Adipocyte (in vitro differentiated cells): ENCODE measurements at regions not wholly inside any gene's neighbourhood (a gene's known extent, or its start where the extent isn't known, plus 50 kb on each side); places are given as distances from the start of the nearest gene placed in this dataset.
"Not testable (repeated sequence)": the region's sequence is repeated elsewhere in the genome, so short reads cannot be mapped to it uniquely, and the experiment has no call there.

ENCODE experiments used
- DNase-seq: peaks from one replicate; pipeline ENCODE4 v3.0.0-alpha.2; 2015; ENCODE audit warnings: low read depth
- H3K27me3 ChIP-seq: replicated peaks from 2 replicates; pipeline ENCODE4 v1.7.0; 2013; ENCODE audit warnings: mild to moderate bottlenecking, low read length, moderate library complexity; ENCODE audit not compliant: control insufficient read depth, insufficient read depth
- H3K36me3 ChIP-seq: 2 replicates; pipeline ENCODE4 v1.7.0; 2013; ENCODE audit warnings: low read length, mild to moderate bottlenecking, moderate library complexity; ENCODE audit not compliant: control insufficient read depth, insufficient read depth, severe bottlenecking
- H3K4me1 ChIP-seq: 2 replicates; pipeline ENCODE4 v1.7.0; 2013; ENCODE audit warnings: mild to moderate bottlenecking, low read length, moderate library complexity; ENCODE audit not compliant: control insufficient read depth, insufficient read depth
- H3K4me3 ChIP-seq: 2 replicates; pipeline ENCODE4 v1.7.0; 2013; ENCODE audit warnings: mild to moderate bottlenecking, low read length, moderate library complexity
- H3K9ac ChIP-seq: 2 replicates; pipeline ENCODE4 v1.7.0; 2013; ENCODE audit warnings: mild to moderate bottlenecking, low read length, moderate library complexity
- H3K9me3 ChIP-seq: 2 replicates; pipeline ENCODE4 v1.7.0; 2013; ENCODE audit warnings: mild to moderate bottlenecking, low read length, moderate library complexity; ENCODE audit not compliant: control insufficient read depth

DNA sequence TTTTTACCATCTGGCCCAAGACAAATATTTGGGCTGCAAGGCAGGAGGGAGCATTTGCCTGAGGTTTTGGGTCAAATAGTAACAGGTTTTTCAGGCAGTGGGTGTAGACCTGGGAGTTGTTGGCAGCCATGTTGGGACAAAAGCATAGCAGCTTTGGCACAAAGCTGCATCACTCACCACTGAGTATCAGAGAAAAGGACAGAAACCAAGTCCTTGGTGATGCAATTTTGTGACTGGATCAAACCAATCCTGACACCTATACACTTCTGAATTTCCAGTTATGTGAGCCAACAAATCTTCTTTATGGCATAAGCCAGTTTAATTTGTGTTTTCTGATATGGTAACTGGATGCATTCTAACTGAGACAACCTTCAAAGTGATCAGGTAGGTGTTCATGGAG lies 144.8 kb upstream of the KRR1 start:
- Histone ChIP-seq H3K9ac (no peak overlapping the region), H3K36me3 (no peaks in the 10 kb centered on the region), H3K4me3 (no peak overlapping the region), H3K27me3 (no peaks in the 10 kb centered on the region), H3K9me3 (no peaks in the 10 kb centered on the region), H3K4me1 (peaks cover 13% of the 10 kb centered on the region)
- DNase-seq = no peak

DNA sequence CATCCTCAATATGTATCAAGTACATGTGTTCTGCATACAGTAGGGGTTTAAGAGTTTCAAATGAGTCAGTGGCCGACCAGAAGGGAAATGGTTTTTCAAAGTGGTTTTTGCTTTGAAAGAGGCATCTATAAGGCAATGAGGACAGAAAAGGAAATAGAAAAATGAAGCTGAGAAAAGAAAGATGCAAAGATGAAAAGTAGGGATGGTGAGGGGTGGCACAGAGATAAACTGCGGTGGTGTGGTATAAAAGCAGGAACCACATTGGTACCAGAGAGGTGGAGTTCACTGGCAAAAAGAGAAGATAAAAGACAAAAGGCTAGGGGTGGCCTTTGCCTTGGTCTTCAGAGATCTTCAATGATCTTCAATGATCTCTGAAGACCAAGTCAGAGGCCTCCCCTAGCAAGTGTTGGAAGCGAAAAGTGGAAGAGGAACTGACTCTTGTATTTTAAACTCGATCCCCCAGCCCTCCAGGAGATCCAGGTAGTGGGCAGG lies 144.0 kb upstream of the KRR1 start:
- Histone ChIP-seq H3K4me3 (no peak overlapping the region), H3K27me3 (no peaks in the 10 kb centered on the region), H3K4me1 (peaks cover 18% of the 10 kb centered on the region), H3K36me3 (no peaks in the 10 kb centered on the region), H3K9me3 (no peaks in the 10 kb centered on the region), H3K9ac (no peak overlapping the region)
- DNase-seq = no peak

GRCh38 chr12:75651342-75651695 lies 139.9 kb upstream of the KRR1 start:
- H3K9ac ChIP-seq = no peak overlapping the region
- H3K36me3 ChIP-seq = no peaks in the 10 kb centered on the region
- no peaks in the 10 kb centered on the region for H3K9me3 ChIP-seq
- no peaks in the 10 kb centered on the region for H3K27me3 ChIP-seq
- DNase-seq = no peak
- H3K4me1 ChIP-seq = peaks cover 12% of the 10 kb centered on the region
- H3K4me3 ChIP-seq = no peak overlapping the region

DNA sequence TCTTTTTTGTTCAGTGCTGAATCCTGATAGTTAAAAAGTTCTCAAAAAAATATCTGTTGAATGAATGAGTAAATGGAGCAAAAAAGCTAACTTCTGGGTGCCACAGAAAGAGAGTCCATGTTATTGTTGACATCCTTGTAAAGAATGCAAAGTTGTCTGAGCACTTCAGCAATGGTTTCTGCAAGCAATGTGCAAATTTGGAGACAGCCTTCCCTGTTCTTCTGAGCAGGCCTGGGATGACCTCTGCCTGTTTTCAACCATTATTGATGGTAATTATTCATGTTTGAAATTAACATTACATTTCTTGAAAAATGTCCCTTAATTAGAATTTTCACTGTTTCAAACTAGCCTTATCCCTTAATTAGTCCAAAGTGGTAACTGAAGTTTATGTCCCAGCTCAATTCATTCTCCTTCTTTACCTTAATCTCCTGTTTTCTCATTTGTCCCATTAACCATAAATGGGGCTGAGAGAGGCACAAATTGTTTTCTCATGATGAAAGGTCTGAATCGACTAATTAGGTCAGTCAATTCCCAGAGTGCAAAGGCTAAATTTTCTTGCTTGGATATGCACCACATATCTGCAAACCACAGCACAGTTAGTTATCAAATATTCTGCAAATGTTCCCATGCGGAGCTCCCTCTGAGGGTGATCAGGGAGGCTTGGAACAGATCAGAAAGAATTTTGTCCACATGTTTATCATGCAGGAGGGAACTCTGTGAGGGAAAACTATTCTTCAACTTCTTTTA lies 139.4 kb upstream of the KRR1 start:
- Histone ChIP-seq H3K4me1 (peaks cover 12% of the 10 kb centered on the region), H3K9ac (no peak overlapping the region), H3K4me3 (no peak overlapping the region), H3K9me3 (no peaks in the 10 kb centered on the region), H3K27me3 (no peaks in the 10 kb centered on the region), H3K36me3 (no peaks in the 10 kb centered on the region)
- DNase-seq = no peak

DNA sequence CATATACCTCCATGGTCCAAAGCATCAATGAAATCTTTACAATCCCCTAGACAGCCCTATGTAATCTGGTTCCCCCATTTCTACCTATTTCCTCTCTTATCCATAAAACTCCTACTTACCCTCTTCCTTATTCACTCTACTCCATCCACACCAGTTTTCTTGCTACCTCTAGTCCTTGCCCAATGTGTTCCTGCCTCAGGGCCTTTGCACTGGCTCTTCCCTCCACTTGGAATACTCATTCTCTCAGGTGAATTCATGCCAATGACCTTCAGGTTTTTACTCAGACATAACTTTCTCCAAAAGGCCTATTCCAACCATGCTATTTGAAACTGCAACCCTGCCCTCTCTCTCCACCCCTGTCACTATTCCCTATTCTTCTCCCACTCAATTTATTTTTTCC lies 138.7 kb upstream of the KRR1 start:
- H3K4me1 ChIP-seq = peaks cover 12% of the 10 kb centered on the region
- H3K27me3 ChIP-seq = no peaks in the 10 kb centered on the region
- no peak for DNase-seq
- no peaks in the 10 kb centered on the region for H3K36me3 ChIP-seq
- no peak overlapping the region for H3K9ac ChIP-seq
- no peaks in the 10 kb centered on the region for H3K9me3 ChIP-seq
- no peak overlapping the region for H3K4me3 ChIP-seq

GRCh38 chr12:75648856-75649255 lies 137.4 kb upstream of the KRR1 start:
- Histone ChIP-seq H3K4me1 (peaks cover 12% of the 10 kb centered on the region), H3K9me3 (no peaks in the 10 kb centered on the region), H3K4me3 (no peak overlapping the region), H3K9ac (no peak overlapping the region), H3K36me3 (no peaks in the 10 kb centered on the region), H3K27me3 (no peaks in the 10 kb centered on the region)
- no peak for DNase-seq

GRCh38 chr12:75646329-75647210 lies 135.2 kb upstream of the KRR1 start:
- DNase-seq = no peak
- H3K4me1 ChIP-seq = peaks cover 13% of the 10 kb centered on the region

DNA sequence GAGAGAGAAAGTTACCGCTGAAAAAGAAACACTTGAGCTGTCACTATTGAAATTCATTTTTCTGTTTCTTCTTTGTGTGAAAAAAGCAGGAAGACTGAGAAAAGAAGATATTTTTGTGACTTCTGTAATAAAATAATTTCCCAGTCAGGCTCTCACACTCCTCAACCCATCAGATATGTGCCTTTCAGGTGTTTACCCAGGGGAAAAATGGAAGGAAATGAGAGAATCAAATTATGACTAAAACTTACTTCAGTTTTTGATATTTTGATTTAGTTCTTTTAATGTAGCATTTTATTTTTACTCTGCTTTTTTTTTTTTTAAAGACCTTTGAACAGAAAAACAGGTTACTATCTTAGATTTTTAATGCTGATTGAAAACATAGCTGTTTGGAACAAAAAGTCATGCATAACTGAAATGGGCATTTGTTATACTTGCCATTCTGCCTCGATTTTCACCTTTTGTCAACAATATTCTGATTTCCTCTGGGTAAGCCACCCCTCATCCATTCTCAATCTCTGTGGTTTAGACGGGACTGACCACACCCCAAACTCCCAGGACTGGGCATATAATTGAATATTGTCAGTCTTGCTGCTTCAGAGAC lies 133.2 kb upstream of the KRR1 start:
- no peaks in the 10 kb centered on the region for H3K36me3 ChIP-seq
- no peak for DNase-seq
- H3K9me3 ChIP-seq = no peaks in the 10 kb centered on the region
- H3K27me3 ChIP-seq = no peaks in the 10 kb centered on the region
- H3K9ac ChIP-seq = no peak overlapping the region
- H3K4me1 ChIP-seq = peaks cover 12% of the 10 kb centered on the region
- H3K4me3 ChIP-seq = no peak overlapping the region

More at GRCh38 chr12:75646329-75647210, 135.2 kb upstream of the KRR1 start:
- Histone ChIP-seq H3K4me3 (no peak overlapping the region), H3K36me3 (no peaks in the 10 kb centered on the region), H3K27me3 (no peaks in the 10 kb centered on the region), H3K9ac (no peak overlapping the region), H3K9me3 (no peaks in the 10 kb centered on the region)

GRCh38 chr12:75643119-75643518 lies 131.7 kb upstream of the KRR1 start:
- H3K27me3 ChIP-seq, H3K9me3 ChIP-seq, H3K36me3 ChIP-seq, DNase-seq, H3K4me3 ChIP-seq, H3K9ac ChIP-seq: not testable (repeated sequence)
- H3K4me1 ChIP-seq = peaks cover 12% of the 10 kb centered on the region

GRCh38 chr12:75642226-75642625 lies 130.8 kb upstream of the KRR1 start:
- DNase-seq = no peak
- Histone ChIP-seq H3K27me3 (no peaks in the 10 kb centered on the region), H3K9me3 (no peaks in the 10 kb centered on the region), H3K9ac (no peak overlapping the region), H3K36me3 (no peaks in the 10 kb centered on the region), H3K4me3 (no peak overlapping the region), H3K4me1 (peaks cover 12% of the 10 kb centered on the region)
